Common myeloid progenitor, CD34-positive (primary cell): ENCODE measurements at regions not wholly inside any gene's neighbourhood (a gene's known extent, or its start where the extent isn't known, plus 50 kb on each side); places are given as distances from the start of the nearest gene placed in this dataset.
A peak's percentile ranks its signal among the peaks of the same experiment; 100 is the strongest.

Experiments
- CTCF ChIA-PET: fragments of 350-600 bp; sonication (Branson Sonifier 250); formaldehyde crosslinking; loops from one replicate; lab custom pipeline; 2021; ENCODE audit warnings: antibody characterized with exemption; lab: Charles Lee
- POLR2A ChIA-PET: fragments of 350-600 bp; sonication (Branson Sonifier 250); formaldehyde crosslinking; loops from one replicate; lab custom pipeline; 2021; ENCODE audit warnings: antibody characterized with exemption; lab: Charles Lee
- DNase-seq, 3 donors: peaks; one replicate each; pipeline versions ENCODE4 v3.0.0 to v3.0.0-alpha.2; 2013
- H3K27ac ChIP-seq, 2 experiments: 1 replicate in 1 of 2; 2 replicates in 1 of 2; pipeline ENCODE4 v1.7.0; 2013; ENCODE audit warnings: inconsistent platforms in 2 of 2, low read length in 2 of 2, mild to moderate bottlenecking in 2 of 2, low read depth in 1 of 2, moderate library complexity in 1 of 2; ENCODE audit not compliant: severe bottlenecking in 2 of 2, insufficient read depth in 1 of 2, poor library complexity in 1 of 2
- H3K27me3 ChIP-seq, 5 experiments: replicated peaks in 2 of 5; 1 replicate in 3 of 5; 2 replicates in 2 of 5; pipeline versions ENCODE4 v1.6.1 to v1.7.0; 2013; ENCODE audit warnings: low read length in 4 of 5, mild to moderate bottlenecking in 2 of 5, moderate library complexity in 2 of 5, inconsistent platforms in 1 of 5; ENCODE audit not compliant: insufficient read depth in 5 of 5, control insufficient read depth in 4 of 5
- H3K36me3 ChIP-seq, 4 experiments: 1 replicate in 2 of 4; 2 replicates in 2 of 4; pipeline versions ENCODE4 v1.6.1 to v1.7.0; 2013; ENCODE audit warnings: low read length in 3 of 4, control low read depth in 1 of 4, mild to moderate bottlenecking in 1 of 4; ENCODE audit not compliant: control insufficient read depth in 4 of 4, insufficient read depth in 4 of 4
- H3K4me1 ChIP-seq, 4 experiments: 1 replicate in 3 of 4; 2 replicates in 1 of 4; pipeline versions ENCODE4 v1.6.1 to v1.7.1; 2013; ENCODE audit warnings: low read length in 3 of 4, mild to moderate bottlenecking in 3 of 4, control low read depth in 1 of 4, inconsistent platforms in 1 of 4, moderate library complexity in 1 of 4; ENCODE audit not compliant: control insufficient read depth in 4 of 4, insufficient read depth in 4 of 4; ENCODE audit errors: control extremely low read depth in 1 of 4
- H3K4me3 ChIP-seq, 7 experiments: 1 replicate in 4 of 7; 2 replicates in 3 of 7; pipeline versions ENCODE4 v1.5.1 to v1.7.0; 2013; ENCODE audit warnings: mild to moderate bottlenecking in 7 of 7, low read length in 6 of 7, moderate library complexity in 6 of 7, inconsistent platforms in 2 of 7, low read depth in 2 of 7, control low read depth in 1 of 7; ENCODE audit not compliant: insufficient read depth in 4 of 7, control insufficient read depth in 1 of 7; ENCODE audit errors: extremely low read depth in 1 of 7
- H3K9me3 ChIP-seq, 5 experiments: 1 replicate in 4 of 5; 2 replicates in 1 of 5; pipeline versions ENCODE4 v1.6.1 to v1.7.1; 2013; ENCODE audit warnings: low read length in 4 of 5, mild to moderate bottlenecking in 2 of 5, inconsistent platforms in 1 of 5, low read depth in 1 of 5, moderate library complexity in 1 of 5; ENCODE audit not compliant: control insufficient read depth in 4 of 5, insufficient read depth in 2 of 5; ENCODE audit errors: control extremely low read depth in 1 of 5
- WGBS: methylation state at CpG from one replicate; pipeline ENCODE4 v1.1.5; 2013; ENCODE audit not compliant: insufficient coverage; 5-methylcytosine and 5-hydroxymethylcytosine counted together

DNA sequence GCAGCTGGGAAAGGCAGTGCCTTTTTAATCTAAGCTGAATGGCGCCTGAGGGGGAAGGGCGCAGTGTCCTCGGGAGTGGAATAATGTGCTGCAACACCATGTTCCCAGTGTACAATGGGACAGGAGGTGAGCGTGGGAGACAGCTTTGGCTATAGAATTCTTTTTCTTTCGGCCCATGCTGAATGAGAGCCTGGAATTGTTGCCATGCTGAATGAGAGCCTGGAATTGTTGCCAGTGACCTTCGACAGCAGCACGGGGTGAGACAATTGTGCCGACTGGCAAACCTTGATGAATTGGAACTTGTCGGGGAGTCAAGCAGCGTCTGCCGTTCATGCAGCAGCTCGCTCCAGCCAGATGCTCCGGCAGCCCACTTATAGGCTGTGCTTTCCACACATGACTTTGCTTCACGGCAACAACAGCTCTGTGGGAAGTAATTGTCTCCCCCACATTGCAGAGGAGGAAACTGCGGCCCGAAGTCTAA, 141.4 kb upstream of the E2F8 start:
- ChIA-PET POLR2A (no interaction called here), CTCF (no interaction called here)
- Histone ChIP-seq H3K27ac (no peak overlapping the region), H3K4me3 (no peak overlapping the region), H3K9me3 (no peaks in the 10 kb centered on the region), H3K4me1 (no peaks in the 10 kb centered on the region), H3K27me3 (peaks cover 0 to 22% (median 5%) of the 10 kb centered on the region in 5 experiments), H3K36me3 (no peaks in the 10 kb centered on the region)
- WGBS, result 89% methylated on average over 13 of the region's 16 CpGs
- DNase-seq, result no peak

DNA sequence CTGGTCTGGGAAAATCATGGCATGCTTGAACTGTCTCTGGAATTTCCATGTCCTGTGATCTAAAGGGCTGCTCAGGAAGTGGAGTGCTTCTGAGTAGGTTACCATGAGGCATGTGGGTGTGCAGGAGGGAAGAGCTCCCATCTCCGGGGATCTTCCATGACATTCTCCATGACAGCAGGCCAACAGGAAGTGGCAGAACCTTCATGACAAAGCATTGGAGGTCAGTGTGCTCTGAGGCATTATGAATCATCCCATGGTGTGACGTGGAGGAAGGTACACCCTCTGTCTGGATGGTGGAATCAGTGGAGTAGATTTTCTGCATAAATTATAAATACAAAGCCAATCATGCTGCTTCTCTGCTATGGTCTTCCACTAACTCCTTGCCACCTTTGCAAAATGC, 139.6 kb upstream of the E2F8 start:
- Histone ChIP-seq H3K27me3 (peaks cover 2 to 20% (median 5%) of the 10 kb centered on the region in 5 experiments), H3K27ac (no peak overlapping the region), H3K4me1 (no peaks in the 10 kb centered on the region), H3K4me3 (no peak overlapping the region), H3K9me3 (no peaks in the 10 kb centered on the region), H3K36me3 (no peaks in the 10 kb centered on the region)
- no peak for DNase-seq
- 86% methylated on average over 1 of the region's 2 CpGs for WGBS
- ChIA-PET CTCF (no interaction called here), POLR2A (no interaction called here)

DNA sequence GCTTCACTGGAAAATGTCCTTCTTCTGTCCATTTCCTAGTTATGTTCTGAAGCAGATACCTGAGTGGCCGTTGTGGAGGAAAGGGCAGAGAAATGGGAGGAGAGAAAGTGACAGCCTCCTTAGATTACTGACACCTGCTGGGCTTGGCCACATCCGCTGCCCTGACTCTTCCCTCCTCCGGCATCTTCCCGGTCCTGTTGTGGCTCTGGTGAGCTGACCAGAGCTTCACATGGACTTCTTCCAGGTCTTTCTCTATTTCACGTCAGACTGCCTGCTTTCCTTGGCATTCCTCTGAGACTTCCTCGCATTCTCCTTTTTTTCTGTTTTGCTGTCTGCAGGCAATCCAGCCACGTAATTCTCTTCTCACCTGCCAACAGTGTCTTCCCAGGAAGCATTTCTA, 138.7 kb upstream of the E2F8 start:
- H3K36me3 ChIP-seq, result no peaks in the 10 kb centered on the region
- no peaks in the 10 kb centered on the region for H3K9me3 ChIP-seq
- POLR2A ChIA-PET, result no interaction called here
- H3K4me1 ChIP-seq, result no peaks in the 10 kb centered on the region
- 79% methylated on average over 6 of the region's 7 CpGs for WGBS
- H3K27ac ChIP-seq, result no peak overlapping the region
- H3K4me3 ChIP-seq, result no peak overlapping the region
- no peak for DNase-seq
- peaks cover 2 to 17% (median 5%) of the 10 kb centered on the region in 5 experiments for H3K27me3 ChIP-seq
- CTCF ChIA-PET, result interaction anchor here (0.8 kb wide), 1 partner anchor 8 kb away, joined by 3 read pairs; no protein-coding TSS in a partner anchor

DNA sequence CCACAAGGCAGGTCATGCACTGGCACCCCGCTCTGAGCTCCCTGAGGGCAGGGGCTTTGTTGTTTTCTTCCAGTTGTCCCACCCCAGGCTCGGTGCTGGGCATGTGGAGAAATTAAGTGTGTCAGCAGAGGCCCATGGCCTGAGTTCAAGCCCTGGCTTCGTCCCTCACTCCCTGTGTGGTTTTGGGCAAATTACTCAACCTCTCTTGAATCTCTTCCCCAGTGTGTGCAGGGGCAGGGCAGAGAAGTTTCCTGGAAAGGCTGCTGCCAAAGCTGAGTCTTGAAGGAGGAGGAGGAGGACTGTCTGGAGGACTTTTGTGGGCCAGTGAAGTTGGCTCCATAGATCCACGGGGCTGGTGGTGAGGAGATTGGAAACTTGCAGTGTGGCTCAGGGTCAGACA, 138.1 kb upstream of the E2F8 start:
- POLR2A ChIA-PET, result no interaction called here
- H3K27ac ChIP-seq, result no peak overlapping the region
- no peaks in the 10 kb centered on the region for H3K36me3 ChIP-seq
- WGBS, result 95% methylated on average over 4 of the region's 4 CpGs
- H3K4me3 ChIP-seq, result no peak overlapping the region
- H3K27me3 ChIP-seq, result peaks cover 2 to 15% (median 5%) of the 10 kb centered on the region in 5 experiments
- H3K4me1 ChIP-seq, result no peaks in the 10 kb centered on the region
- CTCF ChIA-PET, result interaction anchor here (0.8 kb wide), 1 partner anchor 7 kb away, joined by 3 read pairs; no protein-coding TSS in a partner anchor
- no peaks in the 10 kb centered on the region for H3K9me3 ChIP-seq
- DNase-seq, result no peak

GRCh38 chr11:19377881-19378280, 137.1 kb upstream of the E2F8 start:
- ChIA-PET CTCF (no interaction called here), POLR2A (no interaction called here)
- Histone ChIP-seq H3K36me3 (no peaks in the 10 kb centered on the region), H3K27ac (no peak overlapping the region), H3K4me1 (no peaks in the 10 kb centered on the region), H3K9me3 (no peaks in the 10 kb centered on the region), H3K27me3 (peaks cover 2 to 15% (median 5%) of the 10 kb centered on the region in 5 experiments), H3K4me3 (no peak overlapping the region)
- DNase-seq, result no peak
- 94% methylated on average over 2 of the region's 4 CpGs for WGBS

GRCh38 chr11:19375440-19375839, 134.7 kb upstream of the E2F8 start:
- Histone ChIP-seq H3K4me1 (no peaks in the 10 kb centered on the region), H3K27me3 (peaks cover 0 to 7% (median 2%) of the 10 kb centered on the region in 5 experiments), H3K9me3 (no peaks in the 10 kb centered on the region), H3K27ac (no peak overlapping the region), H3K36me3 (no peaks in the 10 kb centered on the region), H3K4me3 (no peak overlapping the region)
- ChIA-PET POLR2A (no interaction called here), CTCF (no interaction called here)
- WGBS, result 100% methylated on average over 2 of the region's 3 CpGs
- no peak for DNase-seq

GRCh38 chr11:19374151-19374569, 133.4 kb upstream of the E2F8 start:
- ChIA-PET CTCF (no interaction called here), POLR2A (no interaction called here)
- WGBS, result no CpG with 5 or more reads among the region's 1 CpG
- Histone ChIP-seq H3K4me3 (no peak overlapping the region), H3K4me1 (no peaks in the 10 kb centered on the region), H3K27ac (no peak overlapping the region), H3K27me3 (peaks cover 0 to 4% (median 2%) of the 10 kb centered on the region in 5 experiments), H3K9me3 (no peaks in the 10 kb centered on the region), H3K36me3 (no peaks in the 10 kb centered on the region)
- peak in 1 of 3 donors; percentile 6 for DNase-seq
